ENCODE measurements at regions not wholly inside any gene's neighbourhood (a gene's known extent, or its start where the extent isn't known, plus 50 kb on each side); places are given as distances from the start of the nearest gene placed in this dataset.

DNA sequence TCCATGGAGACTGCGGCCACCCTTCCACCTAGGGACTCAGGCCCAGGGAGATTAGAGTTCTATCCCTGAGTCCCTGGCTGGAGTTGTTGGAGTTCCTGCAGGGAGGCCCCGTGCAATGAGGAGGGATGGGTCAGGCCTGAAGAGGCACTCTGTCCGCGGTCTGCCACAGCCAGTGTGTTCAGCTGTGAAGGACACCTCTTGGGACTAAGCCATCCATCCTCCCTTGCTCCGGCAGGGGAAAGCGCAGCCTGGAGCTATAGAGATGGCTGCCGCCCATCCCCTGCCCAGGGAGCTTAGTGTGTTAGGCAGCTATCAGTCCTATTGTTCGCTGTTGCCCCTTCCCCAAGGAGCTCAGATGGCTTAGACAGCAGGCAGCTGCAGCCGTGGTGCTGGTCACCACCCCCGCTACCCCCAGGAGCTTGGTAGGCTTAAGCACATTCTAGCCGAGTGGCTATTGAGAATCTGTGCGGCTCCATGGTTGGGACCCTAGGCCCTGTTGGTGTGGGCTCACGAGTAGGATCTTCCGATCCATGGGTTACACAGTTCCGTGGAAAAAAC, 141.3 kb downstream of the CYB561 start:
- TF ChIP-seq CTCF (IDR thresholded peaks at IDR 0.05; ENCODE audit: insufficient read depth, low read length, poor library complexity, severe bottlenecking) (no peak), EZH2phosphoT487 (conservative IDR thresholded peaks at IDR 0.05; ENCODE audit: low read length) (no peak)
- H3K27me3 ChIP-seq (ENCODE audit: low read length), result no peaks in the 10 kb centered on the region
- H3K4me3 ChIP-seq (ENCODE audit: insufficient read depth, low read length, poor library complexity, severe bottlenecking), result no peak overlapping the region
- no peaks in the 10 kb centered on the region for H3K79me2 ChIP-seq (ENCODE audit: insufficient read depth, low read length)
- no peaks in the 10 kb centered on the region for H3F3A ChIP-seq (ENCODE audit: insufficient read depth)
- H3K9ac ChIP-seq (ENCODE audit: low read length), result no peak overlapping the region
- no peak overlapping the region for H3K27ac ChIP-seq (ENCODE audit: low read depth, low read length)
- no peak overlapping the region for H3K4me2 ChIP-seq (ENCODE audit: low read depth, low read length, poor library complexity, severe bottlenecking)
- no peaks in the 10 kb centered on the region for H3K9me3 ChIP-seq (ENCODE audit: insufficient read depth, low read length)
- no peaks in the 10 kb centered on the region for H3K9me2 ChIP-seq (replicated peaks; ENCODE audit: insufficient read depth, low read length)
- no peaks in the 10 kb centered on the region for H3K36me3 ChIP-seq (ENCODE audit: low read length)
- H2AFZ ChIP-seq (ENCODE audit: low read depth, low read length, severe bottlenecking), result no peak overlapping the region
- H4K20me1 ChIP-seq (ENCODE audit: low read depth, low read length), result no peaks in the 10 kb centered on the region

GRCh38 chr17:63305857-63306256, 140.2 kb downstream of the CYB561 start:
- H3K27me3 ChIP-seq (ENCODE audit: low read length), result no peaks in the 10 kb centered on the region
- H3K9me3 ChIP-seq (ENCODE audit: insufficient read depth, low read length), result no peaks in the 10 kb centered on the region
- H3K4me2 ChIP-seq (ENCODE audit: low read depth, low read length, poor library complexity, severe bottlenecking), result no peak overlapping the region
- no peak overlapping the region for H2AFZ ChIP-seq (ENCODE audit: low read depth, low read length, severe bottlenecking)
- H3K79me2 ChIP-seq (ENCODE audit: insufficient read depth, low read length), result no peaks in the 10 kb centered on the region
- TF ChIP-seq EZH2phosphoT487 (conservative IDR thresholded peaks at IDR 0.05; ENCODE audit: low read length) (no peak), CTCF (IDR thresholded peaks at IDR 0.05; ENCODE audit: insufficient read depth, low read length, poor library complexity, severe bottlenecking) (no peak)
- H3K27ac ChIP-seq (ENCODE audit: low read depth, low read length), result no peak overlapping the region
- no peaks in the 10 kb centered on the region for H4K20me1 ChIP-seq (ENCODE audit: low read depth, low read length)
- H3F3A ChIP-seq (ENCODE audit: insufficient read depth), result no peaks in the 10 kb centered on the region
- H3K9ac ChIP-seq (ENCODE audit: low read length), result no peak overlapping the region
- no peaks in the 10 kb centered on the region for H3K36me3 ChIP-seq (ENCODE audit: low read length)
- H3K4me3 ChIP-seq (ENCODE audit: insufficient read depth, low read length, poor library complexity, severe bottlenecking), result no peak overlapping the region
- H3K9me2 ChIP-seq (replicated peaks; ENCODE audit: insufficient read depth, low read length), result no peaks in the 10 kb centered on the region

DNA sequence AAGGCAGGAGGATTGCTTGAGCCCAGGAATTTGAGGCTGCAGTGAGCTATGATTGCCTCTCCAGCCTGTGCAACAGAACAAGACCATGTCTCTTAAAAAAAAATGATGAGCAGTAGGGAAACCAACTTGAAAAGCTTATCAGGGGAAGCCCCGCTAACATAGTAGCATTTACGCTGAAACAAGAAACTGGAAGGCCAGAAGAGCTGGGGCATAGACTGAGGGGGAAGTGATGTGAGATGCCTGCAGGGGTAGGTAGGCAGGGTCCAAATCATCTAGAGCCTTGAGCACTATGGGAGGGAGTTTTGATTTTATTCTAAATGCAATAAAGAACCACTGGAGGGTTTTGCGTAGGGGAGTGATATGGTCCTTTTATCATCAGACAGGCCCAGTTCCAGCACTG, 139.3 kb downstream of the CYB561 start:
- TF ChIP-seq EZH2phosphoT487 (conservative IDR thresholded peaks at IDR 0.05; ENCODE audit: low read length), result no peak
- no peak for TF ChIP-seq CTCF (IDR thresholded peaks at IDR 0.05; ENCODE audit: insufficient read depth, low read length, poor library complexity, severe bottlenecking)
- H3K36me3 ChIP-seq (ENCODE audit: low read length), result no peaks in the 10 kb centered on the region

More for the DNA sequence above, 139.3 kb downstream of the CYB561 start:
- H3K9me3 ChIP-seq (ENCODE audit: insufficient read depth, low read length), result no peaks in the 10 kb centered on the region
- no peaks in the 10 kb centered on the region for H4K20me1 ChIP-seq (ENCODE audit: low read depth, low read length)
- H3K9me2 ChIP-seq (replicated peaks; ENCODE audit: insufficient read depth, low read length), result no peaks in the 10 kb centered on the region
- no peak overlapping the region for H2AFZ ChIP-seq (ENCODE audit: low read depth, low read length, severe bottlenecking)
- H3K4me3 ChIP-seq (ENCODE audit: insufficient read depth, low read length, poor library complexity, severe bottlenecking), result no peak overlapping the region
- no peaks in the 10 kb centered on the region for H3K27me3 ChIP-seq (ENCODE audit: low read length)
- H3K4me2 ChIP-seq (ENCODE audit: low read depth, low read length, poor library complexity, severe bottlenecking), result no peak overlapping the region
- no peaks in the 10 kb centered on the region for H3K79me2 ChIP-seq (ENCODE audit: insufficient read depth, low read length)
- no peak overlapping the region for H3K27ac ChIP-seq (ENCODE audit: low read depth, low read length)
- no peaks in the 10 kb centered on the region for H3F3A ChIP-seq (ENCODE audit: insufficient read depth)
- no peak overlapping the region for H3K9ac ChIP-seq (ENCODE audit: low read length)
